Rectal smooth muscle tissue (tissue), 1 donor: ENCODE measurements at regions not wholly inside any gene's neighbourhood (a gene's known extent, or its start where the extent isn't known, plus 50 kb on each side); places are given as distances from the start of the nearest gene placed in this dataset.

Source experiments
- H3K27ac ChIP-seq: one replicate; pipeline ENCODE4 v1.7.0; 2013; ENCODE audit warnings: low read depth, low read length, inconsistent platforms
- H3K27me3 ChIP-seq: one replicate; pipeline ENCODE4 v1.7.0; 2013; ENCODE audit warnings: low read length; ENCODE audit not compliant: control insufficient read depth, insufficient read depth
- H3K36me3 ChIP-seq: one replicate; pipeline ENCODE4 v1.7.0; 2013; ENCODE audit warnings: low read length; ENCODE audit not compliant: control insufficient read depth, insufficient read depth
- H3K4me1 ChIP-seq: one replicate; pipeline ENCODE4 v1.7.0; 2013; ENCODE audit warnings: low read length; ENCODE audit not compliant: control insufficient read depth, insufficient read depth
- H3K4me3 ChIP-seq: one replicate; pipeline ENCODE4 v1.7.0; 2013; ENCODE audit warnings: low read length
- H3K9ac ChIP-seq: one replicate; pipeline ENCODE4 v1.7.0; 2013; ENCODE audit warnings: low read length

GRCh38 chr1:200314085-200314750, 95.6 kb downstream of the ZNF281 start:
- Histone ChIP-seq H3K4me3 (no peak overlapping the region), H3K27ac (no peak overlapping the region), H3K9ac (no peak overlapping the region), H3K27me3 (no peaks in the 10 kb centered on the region), H3K4me1 (peaks cover 3% of the 10 kb centered on the region), H3K36me3 (no peaks in the 10 kb centered on the region)

- H3K27ac ChIP-seq, result no peak overlapping the region
- no peak overlapping the region for H3K4me3 ChIP-seq
- H3K4me1 ChIP-seq, result no peaks in the 10 kb centered on the region
- H3K27me3 ChIP-seq, result no peaks in the 10 kb centered on the region
- H3K9ac ChIP-seq, result no peak overlapping the region
- no peaks in the 10 kb centered on the region for H3K36me3 ChIP-seq
These were observed 98.6 kb downstream of the ZNF281 start for GRCh38 chr1:200311256-200311655.

GRCh38 chr1:200310824-200311223, 99.0 kb downstream of the ZNF281 start:
- Histone ChIP-seq H3K36me3 (no peaks in the 10 kb centered on the region), H3K9ac (no peak overlapping the region), H3K27ac (no peak overlapping the region), H3K4me3 (no peak overlapping the region), H3K4me1 (no peaks in the 10 kb centered on the region), H3K27me3 (no peaks in the 10 kb centered on the region)

- no peak overlapping the region for H3K4me3 ChIP-seq
- H3K36me3 ChIP-seq, result no peaks in the 10 kb centered on the region
- H3K27ac ChIP-seq, result no peak overlapping the region
- no peak overlapping the region for H3K9ac ChIP-seq
- H3K4me1 ChIP-seq, result no peaks in the 10 kb centered on the region
- no peaks in the 10 kb centered on the region for H3K27me3 ChIP-seq
These were observed 102.1 kb downstream of the ZNF281 start for GRCh38 chr1:200307755-200308066.

GRCh38 chr1:200306944-200307754, 102.7 kb downstream of the ZNF281 start:
- Histone ChIP-seq H3K27ac (no peak overlapping the region), H3K9ac (no peak overlapping the region), H3K4me3 (no peak overlapping the region), H3K36me3 (no peaks in the 10 kb centered on the region), H3K4me1 (no peaks in the 10 kb centered on the region), H3K27me3 (no peaks in the 10 kb centered on the region)

- no peaks in the 10 kb centered on the region for H3K36me3 ChIP-seq
- no peaks in the 10 kb centered on the region for H3K27me3 ChIP-seq
- no peak overlapping the region for H3K4me3 ChIP-seq
- no peak overlapping the region for H3K27ac ChIP-seq
- H3K9ac ChIP-seq, result no peak overlapping the region
- H3K4me1 ChIP-seq, result no peaks in the 10 kb centered on the region
These were observed 104.0 kb downstream of the ZNF281 start for GRCh38 chr1:200305806-200306205.

GRCh38 chr1:200304171-200304570, 105.7 kb downstream of the ZNF281 start:
- H3K4me1 ChIP-seq, result no peaks in the 10 kb centered on the region
- no peaks in the 10 kb centered on the region for H3K36me3 ChIP-seq
- H3K9ac ChIP-seq, result no peak overlapping the region
- no peaks in the 10 kb centered on the region for H3K27me3 ChIP-seq
- H3K4me3 ChIP-seq, result no peak overlapping the region
- no peak overlapping the region for H3K27ac ChIP-seq

GRCh38 chr1:200302921-200303290, 106.9 kb downstream of the ZNF281 start:
- Histone ChIP-seq H3K27ac (no peak overlapping the region), H3K4me1 (no peaks in the 10 kb centered on the region), H3K4me3 (peak overlapping the region; percentile 79)

GRCh38 chr1:200302192-200302920, 107.5 kb downstream of the ZNF281 start:
- Histone ChIP-seq H3K36me3 (no peaks in the 10 kb centered on the region), H3K27ac (no peak overlapping the region)

More at GRCh38 chr1:200302921-200303290, 106.9 kb downstream of the ZNF281 start:
- H3K9ac ChIP-seq, result no peak overlapping the region
- no peaks in the 10 kb centered on the region for H3K27me3 ChIP-seq
- H3K36me3 ChIP-seq, result no peaks in the 10 kb centered on the region

GRCh38 chr1:200301152-200301551, 108.7 kb downstream of the ZNF281 start:
- H3K9ac ChIP-seq, result no peak overlapping the region
- no peak overlapping the region for H3K27ac ChIP-seq
- no peaks in the 10 kb centered on the region for H3K4me1 ChIP-seq
- no peaks in the 10 kb centered on the region for H3K36me3 ChIP-seq
- no peaks in the 10 kb centered on the region for H3K27me3 ChIP-seq
- H3K4me3 ChIP-seq, result peak overlapping the region; percentile 4

More at GRCh38 chr1:200302192-200302920, 107.5 kb downstream of the ZNF281 start:
- Histone ChIP-seq H3K27me3 (no peaks in the 10 kb centered on the region), H3K9ac (no peak overlapping the region), H3K4me1 (no peaks in the 10 kb centered on the region), H3K4me3 (peak overlapping the region; percentile 79)

- Histone ChIP-seq H3K4me3 (no peak overlapping the region), H3K27me3 (no peaks in the 10 kb centered on the region), H3K9ac (no peak overlapping the region), H3K36me3 (no peaks in the 10 kb centered on the region), H3K27ac (no peak overlapping the region), H3K4me1 (no peaks in the 10 kb centered on the region)
These were observed 110.3 kb downstream of the ZNF281 start for GRCh38 chr1:200299571-200299970.

GRCh38 chr1:200298242-200298641, 111.6 kb downstream of the ZNF281 start:
- no peak overlapping the region for H3K4me3 ChIP-seq
- H3K36me3 ChIP-seq, result no peaks in the 10 kb centered on the region
- H3K27me3 ChIP-seq, result no peaks in the 10 kb centered on the region
- H3K4me1 ChIP-seq, result no peaks in the 10 kb centered on the region
- no peak overlapping the region for H3K27ac ChIP-seq
- no peak overlapping the region for H3K9ac ChIP-seq
